ELR (cell line): ENCODE measurements at regions not wholly inside any gene's neighbourhood (a gene's known extent, or its start where the extent isn't known, plus 50 kb on each side); places are given as distances from the start of the nearest gene placed in this dataset.

Source experiments
- DNase-seq: peaks from one replicate; pipeline ENCODE4 v3.0.0-alpha.2; 2015; ENCODE audit warnings: low read depth

DNA sequence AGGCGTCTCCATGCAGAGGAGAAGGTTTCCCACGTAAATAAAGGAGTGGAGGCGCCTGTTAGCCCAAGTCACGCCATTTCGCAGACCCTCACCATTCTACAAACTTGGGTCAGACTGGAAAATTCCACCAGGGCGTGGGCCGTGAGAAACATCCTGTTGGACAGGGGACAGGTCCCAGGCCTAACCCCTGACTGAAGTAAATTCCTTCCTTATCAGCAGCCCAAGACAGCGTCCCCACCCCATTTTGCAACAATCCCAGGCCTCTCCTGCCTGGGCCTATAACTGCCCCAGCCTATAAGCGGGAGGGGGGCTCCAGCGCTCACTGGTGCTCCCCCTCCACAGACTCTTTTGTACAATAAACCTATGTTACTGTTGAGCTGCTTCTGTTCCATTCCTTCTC is 57.3 kb upstream of the CBLN2 start:
- no peak for DNase-seq
